NB4 (cell line): ENCODE measurements at regions not wholly inside any gene's neighbourhood (a gene's known extent, or its start where the extent isn't known, plus 50 kb on each side); places are given as distances from the start of the nearest gene placed in this dataset.

Experiments
- POLR2A ChIP-seq: IDR thresholded peaks from 2 replicates; pipeline ENCODE4 v1.6.1; 2011; ENCODE audit warnings: mild to moderate bottlenecking; ENCODE audit not compliant: insufficient read length; ENCODE audit errors: extremely low read depth
- TF ChIP-seq, protein P1 (sequence below): IDR thresholded peaks from one replicate; pipeline ENCODE4 v1.5.1; 2012; ENCODE audit warnings: low read depth, low read length
- TF ChIP-seq, protein P2 (sequence below): IDR thresholded peaks from 2 replicates; pipeline ENCODE4 v1.6.1; 2011; ENCODE audit warnings: low read depth, low read length

DNA sequence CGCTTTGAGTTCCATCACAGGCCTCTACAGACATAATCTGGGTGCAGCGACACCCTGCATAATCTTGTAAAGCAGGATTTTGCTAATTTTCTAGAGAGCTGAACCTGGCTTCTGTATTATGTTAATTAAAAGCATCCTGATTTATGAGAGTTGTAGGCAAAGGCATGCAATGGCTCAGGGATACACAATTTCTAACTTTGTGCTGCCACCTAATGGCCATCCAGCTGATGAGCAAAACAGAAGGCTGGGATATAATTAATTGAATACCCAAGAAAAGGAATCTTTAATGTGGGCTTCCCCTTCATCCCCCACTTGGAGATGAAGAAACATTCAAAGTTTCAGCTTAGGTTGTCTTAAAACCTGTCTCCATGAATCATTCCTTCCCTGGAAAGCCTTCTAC is 78.1 kb downstream of the BMP15 start:
- TF ChIP-seq, protein P1, sequence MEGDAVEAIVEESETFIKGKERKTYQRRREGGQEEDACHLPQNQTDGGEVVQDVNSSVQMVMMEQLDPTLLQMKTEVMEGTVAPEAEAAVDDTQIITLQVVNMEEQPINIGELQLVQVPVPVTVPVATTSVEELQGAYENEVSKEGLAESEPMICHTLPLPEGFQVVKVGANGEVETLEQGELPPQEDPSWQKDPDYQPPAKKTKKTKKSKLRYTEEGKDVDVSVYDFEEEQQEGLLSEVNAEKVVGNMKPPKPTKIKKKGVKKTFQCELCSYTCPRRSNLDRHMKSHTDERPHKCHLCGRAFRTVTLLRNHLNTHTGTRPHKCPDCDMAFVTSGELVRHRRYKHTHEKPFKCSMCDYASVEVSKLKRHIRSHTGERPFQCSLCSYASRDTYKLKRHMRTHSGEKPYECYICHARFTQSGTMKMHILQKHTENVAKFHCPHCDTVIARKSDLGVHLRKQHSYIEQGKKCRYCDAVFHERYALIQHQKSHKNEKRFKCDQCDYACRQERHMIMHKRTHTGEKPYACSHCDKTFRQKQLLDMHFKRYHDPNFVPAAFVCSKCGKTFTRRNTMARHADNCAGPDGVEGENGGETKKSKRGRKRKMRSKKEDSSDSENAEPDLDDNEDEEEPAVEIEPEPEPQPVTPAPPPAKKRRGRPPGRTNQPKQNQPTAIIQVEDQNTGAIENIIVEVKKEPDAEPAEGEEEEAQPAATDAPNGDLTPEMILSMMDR, result peak; percentile 48
- no peak for TF ChIP-seq POLR2A
- TF ChIP-seq, protein P2, sequence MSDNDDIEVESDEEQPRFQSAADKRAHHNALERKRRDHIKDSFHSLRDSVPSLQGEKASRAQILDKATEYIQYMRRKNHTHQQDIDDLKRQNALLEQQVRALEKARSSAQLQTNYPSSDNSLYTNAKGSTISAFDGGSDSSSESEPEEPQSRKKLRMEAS, result no peak
